Coronary artery (tissue), 2 donors: ENCODE measurements at regions not wholly inside any gene's neighbourhood (a gene's known extent, or its start where the extent isn't known, plus 50 kb on each side); places are given as distances from the start of the nearest gene placed in this dataset.

Source experiments
- DNase-seq: peaks from one replicate; pipeline ENCODE4 v3.0.0-alpha.2; 2017; ENCODE audit warnings: low spot score
- H3K27ac ChIP-seq, 2 donors: fragments of 200-600 bp; sonication (generic); one replicate each; pipeline ENCODE4 v1.5.1; 2016 to 2019
- H3K4me3 ChIP-seq: fragments of 200-600 bp; sonication (generic); 2 replicates; pipeline ENCODE4 v1.5.1; 2016; ENCODE audit warnings: mild to moderate bottlenecking, moderate library complexity
- TF ChIP-seq, protein P1 (sequence below): fragments of 200-600 bp; sonication (generic); IDR thresholded peaks from one replicate; pipeline ENCODE4 v1.5.1; 2019; ENCODE audit warnings: antibody characterized with exemption

DNA sequence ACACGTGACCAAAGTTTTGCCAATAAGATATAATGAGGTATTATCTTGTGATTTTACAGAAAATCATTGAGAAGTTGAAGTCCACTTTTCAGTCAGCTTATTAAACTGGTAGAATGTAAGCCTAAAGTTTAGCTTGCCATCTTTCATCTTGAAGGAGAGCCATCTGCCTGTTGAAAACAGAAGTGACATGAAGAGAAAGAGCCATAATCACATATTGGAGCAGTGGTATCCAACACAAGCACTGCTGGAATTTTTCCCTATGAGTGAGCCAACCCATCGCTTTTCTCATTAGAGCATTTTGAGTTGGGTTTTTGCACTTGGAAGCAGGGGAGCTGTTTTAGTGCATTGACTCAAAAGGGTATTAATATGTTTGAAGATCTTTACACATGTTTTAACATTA lies 117.6 kb upstream of the FERD3L start:
- Histone ChIP-seq H3K27ac (no peak overlapping the region), H3K4me3 (no peak overlapping the region)
- TF ChIP-seq, protein P1, sequence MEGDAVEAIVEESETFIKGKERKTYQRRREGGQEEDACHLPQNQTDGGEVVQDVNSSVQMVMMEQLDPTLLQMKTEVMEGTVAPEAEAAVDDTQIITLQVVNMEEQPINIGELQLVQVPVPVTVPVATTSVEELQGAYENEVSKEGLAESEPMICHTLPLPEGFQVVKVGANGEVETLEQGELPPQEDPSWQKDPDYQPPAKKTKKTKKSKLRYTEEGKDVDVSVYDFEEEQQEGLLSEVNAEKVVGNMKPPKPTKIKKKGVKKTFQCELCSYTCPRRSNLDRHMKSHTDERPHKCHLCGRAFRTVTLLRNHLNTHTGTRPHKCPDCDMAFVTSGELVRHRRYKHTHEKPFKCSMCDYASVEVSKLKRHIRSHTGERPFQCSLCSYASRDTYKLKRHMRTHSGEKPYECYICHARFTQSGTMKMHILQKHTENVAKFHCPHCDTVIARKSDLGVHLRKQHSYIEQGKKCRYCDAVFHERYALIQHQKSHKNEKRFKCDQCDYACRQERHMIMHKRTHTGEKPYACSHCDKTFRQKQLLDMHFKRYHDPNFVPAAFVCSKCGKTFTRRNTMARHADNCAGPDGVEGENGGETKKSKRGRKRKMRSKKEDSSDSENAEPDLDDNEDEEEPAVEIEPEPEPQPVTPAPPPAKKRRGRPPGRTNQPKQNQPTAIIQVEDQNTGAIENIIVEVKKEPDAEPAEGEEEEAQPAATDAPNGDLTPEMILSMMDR = no peak
- DNase-seq = no peak

DNA sequence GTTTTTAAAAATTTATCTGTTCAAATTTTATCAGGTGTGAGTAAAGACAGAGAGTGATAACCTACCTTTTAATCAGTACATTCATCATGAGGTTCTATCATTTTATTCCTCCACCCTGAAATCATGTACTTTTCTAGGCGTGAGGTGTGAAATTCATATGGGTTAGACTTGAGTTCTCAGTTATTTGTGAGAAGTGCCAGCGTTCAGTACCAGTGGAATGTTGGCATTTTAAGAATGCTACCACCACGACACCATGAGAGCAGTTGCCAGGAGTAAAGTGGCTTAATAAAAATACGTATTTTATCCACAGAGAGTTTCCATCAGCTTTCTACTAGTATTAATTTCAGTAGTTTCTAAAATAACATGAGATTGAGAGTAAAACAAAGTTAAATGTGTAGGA lies 104.1 kb upstream of the FERD3L start:
- TF ChIP-seq, protein P1 = no peak
- no peak overlapping the region for H3K27ac ChIP-seq

DNA sequence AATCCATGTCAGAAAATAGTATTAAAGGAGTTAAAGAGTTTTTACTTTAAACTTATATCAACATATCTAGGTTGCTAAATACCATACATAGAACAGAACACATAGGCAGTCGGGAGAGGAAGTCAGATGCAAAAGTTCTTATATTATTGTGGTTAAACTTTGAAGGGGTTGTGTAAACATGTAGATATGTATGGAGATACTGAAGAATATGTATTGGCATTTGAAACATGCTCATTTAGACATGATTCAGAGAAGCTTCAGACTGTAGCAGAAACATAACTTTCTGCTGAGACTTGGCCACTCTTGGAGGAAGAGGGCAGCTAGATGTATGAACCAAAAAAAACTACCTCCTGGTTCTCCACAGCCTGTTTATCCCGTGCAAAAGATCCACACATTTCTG lies 103.5 kb upstream of the FERD3L start:
- DNase-seq = no peak
- Histone ChIP-seq H3K4me3 (no peak overlapping the region), H3K27ac (no peak overlapping the region)
- TF ChIP-seq, protein P1 = no peak

More for the DNA sequence above, 104.1 kb upstream of the FERD3L start:
- H3K4me3 ChIP-seq = no peak overlapping the region
- DNase-seq = no peak

DNA sequence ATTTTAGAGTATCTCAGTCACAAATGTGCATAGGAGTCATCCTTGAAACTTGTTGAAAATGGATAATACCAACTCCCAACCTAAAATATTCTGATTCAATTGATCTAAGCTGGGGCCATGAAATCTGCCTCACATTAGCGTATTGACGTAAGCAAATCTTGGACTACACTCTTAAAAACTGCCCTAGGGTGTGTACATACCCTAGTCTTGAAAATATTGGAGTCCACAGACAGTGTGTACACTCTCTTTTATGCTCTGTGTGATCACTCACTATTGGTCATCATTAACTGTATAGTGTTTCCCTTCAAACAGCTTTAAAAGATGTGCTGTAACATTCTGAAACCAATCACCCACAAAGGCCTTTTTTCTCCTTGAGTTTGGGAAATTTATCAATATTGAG lies 102.9 kb upstream of the FERD3L start:
- no peak overlapping the region for H3K4me3 ChIP-seq
- no peak for DNase-seq
- H3K27ac ChIP-seq = no peak overlapping the region
- TF ChIP-seq, protein P1 = no peak

DNA sequence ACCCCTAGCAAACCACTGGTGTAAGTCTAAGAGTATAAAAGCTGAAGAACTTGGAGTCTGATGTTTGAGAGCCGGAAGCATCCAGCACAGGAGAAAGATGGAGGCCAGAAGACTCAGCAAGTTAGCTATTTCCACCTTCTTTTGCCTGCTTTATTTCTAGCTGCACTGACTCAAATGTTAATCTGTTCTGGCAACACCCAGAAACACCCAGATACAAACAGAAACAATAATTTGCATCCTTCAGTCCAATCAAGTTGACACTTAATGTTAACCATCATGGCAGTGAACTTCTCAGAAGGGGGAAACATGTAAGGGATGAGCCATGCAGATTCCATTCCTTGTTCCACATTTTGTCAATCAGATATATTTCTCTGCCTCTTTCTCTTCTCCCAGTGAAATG lies 101.8 kb upstream of the FERD3L start:
- TF ChIP-seq, protein P1 = no peak
- DNase-seq = no peak
- Histone ChIP-seq H3K4me3 (no peak overlapping the region), H3K27ac (no peak overlapping the region)

DNA sequence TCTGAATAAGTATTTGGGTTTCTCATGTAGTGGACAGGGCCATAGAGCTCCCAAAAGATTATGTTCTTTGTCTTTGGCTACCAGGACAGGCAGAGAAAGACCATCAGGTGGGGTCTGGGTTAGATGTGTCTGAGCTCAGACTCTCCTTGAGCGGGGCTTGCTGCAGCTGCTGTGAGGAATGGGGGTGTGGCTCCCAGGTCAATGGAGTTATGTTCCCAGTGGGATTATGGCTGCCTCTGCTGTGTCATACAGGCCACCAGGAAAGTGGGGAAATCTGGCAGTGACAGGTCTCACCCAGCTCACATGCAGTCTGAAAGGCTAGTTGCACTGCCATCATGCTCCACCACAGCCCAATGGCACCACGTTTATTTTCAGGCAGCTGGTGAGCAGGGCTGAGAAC lies 97.0 kb upstream of the FERD3L start:
- no peak for DNase-seq
- no peak overlapping the region for H3K4me3 ChIP-seq
- TF ChIP-seq, protein P1 = no peak
- no peak overlapping the region for H3K27ac ChIP-seq

DNA sequence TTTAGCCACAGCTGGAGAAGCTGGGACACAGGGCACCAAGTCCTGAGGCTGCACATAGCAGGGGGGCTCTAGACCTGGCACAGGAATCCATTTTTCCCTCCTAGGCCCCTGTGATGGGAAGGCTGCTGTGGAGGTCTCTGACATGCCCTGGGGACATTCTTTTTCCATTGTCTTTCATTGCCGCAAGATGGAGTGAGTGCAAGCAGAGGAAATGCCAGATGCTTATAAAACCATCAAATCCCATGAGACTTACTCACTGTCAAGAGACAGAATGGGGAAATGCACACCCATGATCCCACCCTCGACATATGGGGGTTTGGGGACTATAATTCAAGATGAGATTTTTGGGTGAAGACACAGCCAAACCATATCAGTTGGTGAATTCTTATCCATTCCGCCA lies 94.7 kb upstream of the FERD3L start:
- no peak overlapping the region for H3K27ac ChIP-seq
- DNase-seq = no peak

More for the DNA sequence above, 94.7 kb upstream of the FERD3L start:
- H3K4me3 ChIP-seq = no peak overlapping the region
- TF ChIP-seq, protein P1 = no peak
